PC-9 (cell line): ENCODE measurements at regions not wholly inside any gene's neighbourhood (a gene's known extent, or its start where the extent isn't known, plus 50 kb on each side); places are given as distances from the start of the nearest gene placed in this dataset.

Source experiments
- BruUV-seq: library from RNA; stranded (reverse); fragments of 400-500 nt; replicated peaks from 2 replicates; lab custom pipeline; 2021; lab: Mats Ljungman, UMichigan
- CTCF ChIA-PET: fragments of 300-600 bp; sonication (Branson Sonifier 250); formaldehyde crosslinking; loops from one replicate; lab custom pipeline; 2022; ENCODE audit warnings: antibody characterized with exemption; lab: Charles Lee
- POLR2A ChIA-PET: fragments of 300-600 bp; sonication (Branson Sonifier 250); formaldehyde crosslinking; loops from one replicate; lab custom pipeline; 2022; ENCODE audit warnings: antibody characterized with exemption; ENCODE audit not compliant: unreplicated experiment; lab: Charles Lee
- DNase-seq, 2 experiments: peaks; one replicate each; pipeline versions ENCODE4 v3.0.0 to v3.0.0-alpha.2; 2015 to 2022; ENCODE audit warnings: mixed read lengths in 1 of 2
- H2AFZ ChIP-seq: fragments of 200-600 bp; sonication (generic); 2 replicates; pipeline ENCODE4 v1.8.1; 2017; ENCODE audit warnings: antibody characterized with exemption
- H3F3A ChIP-seq: fragments of 200-600 bp; sonication (generic); 2 replicates; pipeline ENCODE4 v1.8.1; 2017; ENCODE audit warnings: antibody characterized with exemption, mild to moderate bottlenecking, low read depth; ENCODE audit not compliant: insufficient read depth
- H3K27ac ChIP-seq: fragments of 200-600 bp; sonication (generic); 2 replicates; pipeline ENCODE4 v1.6.1; 2016; ENCODE audit warnings: mixed run types
- H3K27me3 ChIP-seq: fragments of 200-600 bp; sonication (generic); 2 replicates; pipeline ENCODE4 v1.6.1; 2016; ENCODE audit warnings: low read depth, mixed run types; ENCODE audit not compliant: insufficient read depth
- H3K36me3 ChIP-seq: fragments of 200-600 bp; sonication (generic); 2 replicates; pipeline ENCODE4 v1.6.1; 2016; ENCODE audit warnings: low read depth, mixed run types
- H3K4me1 ChIP-seq: fragments of 200-600 bp; sonication (generic); replicated peaks from 2 replicates; pipeline ENCODE4 v1.6.1; 2016; ENCODE audit warnings: mixed run types; ENCODE audit not compliant: insufficient read depth
- H3K4me2 ChIP-seq: fragments of 200-600 bp; sonication (generic); 2 replicates; pipeline ENCODE4 v1.6.1; 2017; ENCODE audit warnings: mixed run types
- H3K4me3 ChIP-seq: fragments of 200-600 bp; sonication (generic); 2 replicates; pipeline ENCODE4 v1.6.1; 2016; ENCODE audit warnings: mixed run types
- H3K79me2 ChIP-seq: fragments of 200-600 bp; sonication (generic); 2 replicates; pipeline ENCODE4 v1.6.1; 2017; ENCODE audit warnings: low read depth, mixed run types
- H3K9me2 ChIP-seq: fragments of 200-600 bp; sonication (generic); 2 replicates; pipeline ENCODE4 v1.8.1; 2017; ENCODE audit warnings: mild to moderate bottlenecking; ENCODE audit not compliant: insufficient read depth
- H3K9me3 ChIP-seq: fragments of 200-600 bp; sonication (generic); 2 replicates; pipeline ENCODE4 v1.8.1; 2016; ENCODE audit warnings: low read depth; ENCODE audit not compliant: insufficient read depth
- H4K20me1 ChIP-seq: fragments of 200-600 bp; sonication (generic); 2 replicates; pipeline ENCODE4 v1.8.1; 2017; ENCODE audit not compliant: insufficient read depth
- EZH2 ChIP-seq: fragments of 200-600 bp; sonication (generic); IDR thresholded peaks from 2 replicates; pipeline ENCODE4 v1.8.0; 2017; ENCODE audit warnings: antibody characterized with exemption, low read depth
- intact Hi-C: fragments of 100-400 bp; cut with micrococcal nuclease; formaldehyde crosslinking; loops from one replicate; pipeline ENCODE4 v1.10.0; 2022; ENCODE audit not compliant: unreplicated experiment
- TF ChIP-seq, protein P1 (sequence below): fragments of 200-600 bp; sonication (generic); conservative IDR thresholded peaks from 2 replicates; pipeline ENCODE4 v1.6.1; 2017; ENCODE audit warnings: mixed run types, antibody characterized with exemption, mild to moderate bottlenecking, moderate library complexity

DNA sequence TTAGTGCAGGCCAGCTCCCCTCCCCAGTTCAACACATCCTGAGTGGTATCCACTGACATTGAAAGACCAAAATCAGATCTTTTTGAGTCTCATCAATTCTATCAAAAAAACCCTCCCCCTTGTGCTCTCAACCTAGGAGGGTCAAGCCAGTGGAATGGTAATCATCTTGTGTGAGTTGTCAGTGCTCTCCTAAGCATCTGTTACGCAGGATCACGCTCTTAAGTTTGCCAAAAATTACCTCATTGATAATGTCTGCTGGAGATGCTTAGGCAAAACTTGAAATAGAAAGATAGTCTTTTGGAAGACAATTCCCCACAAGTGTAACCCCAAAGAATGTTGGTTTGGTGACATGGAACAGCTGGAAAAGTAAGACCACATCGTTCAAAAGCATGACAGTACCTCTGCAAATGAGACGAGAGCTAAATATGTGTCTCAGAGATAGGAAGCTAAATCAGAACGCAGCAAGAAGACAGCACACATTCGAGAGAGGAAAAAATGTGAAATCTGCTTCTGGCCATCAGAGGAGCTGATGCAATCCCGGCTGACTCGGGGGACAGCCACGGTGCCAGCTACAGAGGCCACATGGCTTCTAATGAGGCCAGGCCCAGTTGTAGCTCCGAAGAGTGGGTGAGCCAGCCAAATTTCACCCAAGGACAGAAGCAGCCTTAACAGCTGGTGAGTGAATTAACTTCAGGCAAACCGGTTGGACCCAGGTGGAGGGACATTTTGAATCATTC lies 753.9 kb downstream of the RNF144A start:
- H3K27me3 ChIP-seq: 0 out of 2 replicates have a peak, but pooled peaks cover 12% of the 10 kb centered on the region
- no peaks in the 10 kb centered on the region for H4K20me1 ChIP-seq
- POLR2A ChIA-PET: no interaction called here
- no peak overlapping the region for H3K4me2 ChIP-seq
- CTCF ChIA-PET: no interaction called here
- intact Hi-C loops: loop anchor here (10.0 kb wide), 1 partner anchor 576 kb away; no protein-coding TSS in a partner anchor
- no peak overlapping the region for H2AFZ ChIP-seq
- H3K4me3 ChIP-seq: no peak overlapping the region
- no peak overlapping the region for H3K27ac ChIP-seq
- no TSS peak for BruUV-seq
- no peaks in the 10 kb centered on the region for H3K9me2 ChIP-seq
- H3K9me3 ChIP-seq: peaks cover 3% of the 10 kb centered on the region; the same call in 1 of the 2 replicates
- no peaks in the 10 kb centered on the region for H3K4me1 ChIP-seq
- no peaks in the 10 kb centered on the region for H3F3A ChIP-seq
- DNase-seq: no peak
- no peaks in the 10 kb centered on the region for H3K79me2 ChIP-seq
- no peak for TF ChIP-seq EZH2
- TF ChIP-seq, protein P1, sequence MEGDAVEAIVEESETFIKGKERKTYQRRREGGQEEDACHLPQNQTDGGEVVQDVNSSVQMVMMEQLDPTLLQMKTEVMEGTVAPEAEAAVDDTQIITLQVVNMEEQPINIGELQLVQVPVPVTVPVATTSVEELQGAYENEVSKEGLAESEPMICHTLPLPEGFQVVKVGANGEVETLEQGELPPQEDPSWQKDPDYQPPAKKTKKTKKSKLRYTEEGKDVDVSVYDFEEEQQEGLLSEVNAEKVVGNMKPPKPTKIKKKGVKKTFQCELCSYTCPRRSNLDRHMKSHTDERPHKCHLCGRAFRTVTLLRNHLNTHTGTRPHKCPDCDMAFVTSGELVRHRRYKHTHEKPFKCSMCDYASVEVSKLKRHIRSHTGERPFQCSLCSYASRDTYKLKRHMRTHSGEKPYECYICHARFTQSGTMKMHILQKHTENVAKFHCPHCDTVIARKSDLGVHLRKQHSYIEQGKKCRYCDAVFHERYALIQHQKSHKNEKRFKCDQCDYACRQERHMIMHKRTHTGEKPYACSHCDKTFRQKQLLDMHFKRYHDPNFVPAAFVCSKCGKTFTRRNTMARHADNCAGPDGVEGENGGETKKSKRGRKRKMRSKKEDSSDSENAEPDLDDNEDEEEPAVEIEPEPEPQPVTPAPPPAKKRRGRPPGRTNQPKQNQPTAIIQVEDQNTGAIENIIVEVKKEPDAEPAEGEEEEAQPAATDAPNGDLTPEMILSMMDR: no peak
- H3K36me3 ChIP-seq: no peaks in the 10 kb centered on the region

DNA sequence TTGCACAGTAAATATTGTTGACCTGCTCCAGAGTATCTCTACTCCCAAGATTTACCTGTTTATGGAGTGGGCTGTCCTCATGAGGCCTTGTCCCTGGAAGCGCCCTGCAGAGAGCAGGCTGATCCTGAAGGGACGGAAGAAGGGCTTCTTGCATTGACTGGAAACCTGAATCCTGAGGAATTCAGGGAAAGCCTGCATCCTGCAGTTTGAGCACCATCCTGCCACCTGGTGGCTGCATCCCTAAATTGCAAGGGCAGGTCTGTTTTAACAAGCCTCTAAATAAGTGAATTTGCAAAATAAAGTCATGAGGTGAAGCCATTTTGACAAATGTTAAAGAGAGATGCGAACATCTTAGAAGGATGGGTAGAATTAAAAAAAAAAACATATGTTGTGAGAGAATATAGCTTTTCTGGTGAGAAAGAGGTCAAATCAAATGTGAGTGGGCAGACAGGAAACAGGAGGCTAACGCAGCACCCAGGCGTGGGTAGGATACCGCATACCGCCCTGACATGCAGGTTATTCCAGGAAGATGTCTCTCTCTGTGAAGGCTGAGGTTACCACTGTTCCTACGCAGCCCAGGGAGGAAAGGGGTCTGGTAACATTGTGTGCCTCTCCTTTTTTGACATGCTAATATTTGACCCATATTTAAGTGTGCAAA lies 754.9 kb downstream of the RNF144A start:
- CTCF ChIA-PET: no interaction called here
- no peak overlapping the region for H3K4me3 ChIP-seq
- peaks cover 3% of the 10 kb centered on the region; the same call in 1 of the 2 replicates for H3K9me3 ChIP-seq
- TF ChIP-seq, protein P1: peak; percentile 84
- TF ChIP-seq EZH2: no peak
- no peak overlapping the region for H3K4me2 ChIP-seq
- POLR2A ChIA-PET: no interaction called here
- H3F3A ChIP-seq: no peaks in the 10 kb centered on the region
- DNase-seq: peak in 1 of 2 experiments; percentile 24
- no peaks in the 10 kb centered on the region for H3K9me2 ChIP-seq
- 0 out of 2 replicates have a peak, but pooled peaks cover 3% of the 10 kb centered on the region for H3K27me3 ChIP-seq
- no peaks in the 10 kb centered on the region for H3K79me2 ChIP-seq
- BruUV-seq: no TSS peak
- no peaks in the 10 kb centered on the region for H4K20me1 ChIP-seq
- no peaks in the 10 kb centered on the region for H3K36me3 ChIP-seq
- no peak overlapping the region for H2AFZ ChIP-seq
- H3K27ac ChIP-seq: no peak overlapping the region
- intact Hi-C loops: loop anchor here (2.0 to 10.0 kb wide), 2 partner anchors 245 to 577 kb away; no protein-coding TSS in a partner anchor
- H3K4me1 ChIP-seq: no peaks in the 10 kb centered on the region

DNA sequence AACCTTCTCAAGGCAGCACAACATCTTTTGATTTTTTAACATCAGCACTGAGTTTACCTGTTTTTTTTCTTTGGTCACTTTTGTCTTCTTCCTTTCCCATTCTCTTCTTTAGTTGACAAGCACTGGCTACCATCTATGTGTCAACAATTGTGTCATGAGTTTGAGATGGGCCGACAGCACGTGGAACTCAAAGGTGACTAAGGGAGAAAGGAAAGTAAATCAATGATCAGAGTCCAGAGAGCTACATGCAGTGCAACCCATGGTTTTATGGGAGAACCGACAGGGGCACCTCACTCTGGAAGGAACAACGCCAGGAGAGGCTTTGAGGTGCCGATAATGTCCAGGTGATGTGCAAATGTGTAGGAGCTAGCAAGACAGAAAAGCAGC lies 755.5 kb downstream of the RNF144A start:
- Histone ChIP-seq H3K9me3 (peaks cover 3% of the 10 kb centered on the region; the same call in 1 of the 2 replicates), H4K20me1 (no peaks in the 10 kb centered on the region), H3K36me3 (no peaks in the 10 kb centered on the region), H3K27me3 (no peaks in the 10 kb centered on the region), H3K4me3 (no peak overlapping the region), H3K27ac (no peak overlapping the region), H2AFZ (no peak overlapping the region), H3K4me2 (no peak overlapping the region), H3K79me2 (no peaks in the 10 kb centered on the region), H3K4me1 (no peaks in the 10 kb centered on the region), H3F3A (no peaks in the 10 kb centered on the region), H3K9me2 (no peaks in the 10 kb centered on the region)
- no peak for DNase-seq
- POLR2A ChIA-PET: no interaction called here
- no peak for TF ChIP-seq EZH2
- TF ChIP-seq, protein P1: no peak
- BruUV-seq: no TSS peak
- CTCF ChIA-PET: no interaction called here
- intact Hi-C loops: loop anchor here (2.0 to 10.0 kb wide), 2 partner anchors 246 to 578 kb away; no protein-coding TSS in a partner anchor
